Stimulated activated naive CD8-positive, alpha-beta T cell treated with anti-CD3 and anti-CD28 coated beads, Interleukin-15, Interleukin-2, amounts not matched to agents 100 U/mL and 50 U/mL, for 24 hours (primary cell): ENCODE measurements at regions not wholly inside any gene's neighbourhood (a gene's known extent, or its start where the extent isn't known, plus 50 kb on each side); places are given as distances from the start of the nearest gene placed in this dataset.
"Not testable (repeated sequence)": the region's sequence is repeated elsewhere in the genome, so short reads cannot be mapped to it uniquely, and the experiment has no call there.

Source experiments
- ATAC-seq: fragments of 150-1000 bp; cut with Tn5 transposase; one replicate; pipeline ENCODE4 v1.10.0; 2021
- DNase-seq: peaks from one replicate; pipeline ENCODE4 v3.0.0; 2021

DNA sequence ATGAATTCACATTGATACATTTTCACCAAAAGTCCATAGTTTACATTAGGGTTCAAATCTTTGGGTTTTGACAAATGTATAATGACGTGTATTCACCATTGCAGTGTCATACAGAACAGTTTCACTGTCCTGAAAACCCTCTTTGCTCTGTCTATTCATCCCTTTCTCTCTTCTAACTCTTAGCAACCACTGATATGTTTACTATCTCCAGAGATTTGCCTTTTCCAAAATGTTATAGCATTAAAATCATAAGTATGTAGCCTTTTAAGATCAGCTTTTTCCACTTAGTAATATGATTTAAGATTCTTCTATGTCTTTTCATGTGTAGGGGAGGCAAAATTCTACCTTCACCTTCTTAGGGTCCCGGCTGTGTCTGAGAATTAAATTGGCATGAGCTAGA is 203.8 kb downstream of the TPRG1 start:
- no peak for DNase-seq
- ATAC-seq, result no peak

DNA sequence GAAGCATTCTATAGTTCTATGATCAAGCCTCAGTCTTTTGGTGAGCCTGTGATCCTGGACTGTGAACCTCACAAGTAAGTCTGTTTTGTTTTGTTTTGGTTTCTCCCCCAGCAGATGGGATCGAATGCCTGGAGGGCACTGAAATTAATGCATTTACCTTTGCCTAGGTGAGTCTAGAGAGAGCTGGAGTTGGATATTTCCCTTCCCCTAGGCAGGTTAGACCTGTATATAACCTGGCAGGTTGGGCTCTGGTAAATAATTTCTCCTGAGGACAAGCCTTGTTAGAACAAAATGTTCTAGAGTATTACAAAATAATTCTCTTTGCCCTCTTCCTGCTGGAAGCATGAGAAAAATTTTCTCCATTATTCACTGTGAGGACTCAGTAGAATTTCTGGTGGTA is 211.9 kb downstream of the TPRG1 start:
- no peak for ATAC-seq
- DNase-seq, result no peak

DNA sequence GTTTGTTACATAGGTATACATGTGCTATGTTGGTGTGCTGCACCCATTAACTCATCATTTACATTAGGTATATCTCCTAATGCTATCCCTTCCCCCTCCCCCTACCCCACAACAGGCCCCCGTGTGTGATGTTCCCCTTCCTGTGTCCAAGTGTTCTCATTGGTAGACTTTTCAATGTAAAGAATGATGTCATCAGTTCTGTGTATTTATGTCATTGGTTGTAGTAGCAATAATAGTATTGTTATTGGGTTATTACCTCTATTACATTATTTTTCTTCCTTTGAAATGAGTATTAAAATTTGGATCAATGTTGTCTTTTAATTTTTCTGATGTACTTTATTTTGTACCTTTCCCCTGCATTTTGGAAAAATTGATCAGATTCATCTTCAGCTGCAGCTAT is 214.1 kb downstream of the TPRG1 start:
- ATAC-seq, DNase-seq: not testable (repeated sequence)

DNA sequence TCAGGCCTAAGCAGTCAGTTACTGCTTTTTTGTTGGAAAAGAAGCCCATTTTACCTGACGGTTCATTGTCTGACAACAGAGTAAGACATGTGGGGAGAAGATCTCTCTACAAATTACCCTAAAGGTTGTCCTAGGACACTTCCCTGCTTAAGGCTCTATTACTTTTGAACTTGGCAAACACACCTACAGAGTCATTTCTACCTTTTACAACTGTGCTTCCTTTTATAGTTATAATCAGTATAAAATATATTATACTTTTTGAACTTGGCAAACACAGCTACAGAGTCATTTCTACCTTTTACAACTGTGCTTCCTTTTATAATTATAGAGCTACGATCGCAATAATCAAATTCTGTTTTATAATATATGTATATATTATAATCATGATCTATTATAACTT is 215.0 kb downstream of the TPRG1 start:
- DNase-seq (no peak), ATAC-seq (no peak)

DNA sequence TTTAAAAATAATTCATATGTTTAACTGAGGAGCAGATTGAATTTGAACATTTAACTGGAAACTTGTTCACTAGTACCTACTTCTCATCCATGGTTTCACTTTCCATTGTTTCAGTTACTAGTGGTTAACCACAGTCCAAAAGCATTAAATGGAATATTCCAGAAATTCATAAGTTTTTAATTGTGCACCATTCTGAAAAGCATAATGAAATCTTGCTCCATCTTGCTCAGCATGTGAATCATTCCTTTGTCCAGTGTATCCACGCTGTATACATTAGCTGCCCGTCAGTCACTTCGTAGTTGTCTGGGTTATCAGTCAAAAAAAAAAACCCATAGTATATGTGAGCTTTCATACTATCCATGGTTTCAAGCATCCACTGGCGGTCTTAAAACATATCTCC is 217.6 kb downstream of the TPRG1 start:
- no peak for ATAC-seq
- DNase-seq, result no peak

DNA sequence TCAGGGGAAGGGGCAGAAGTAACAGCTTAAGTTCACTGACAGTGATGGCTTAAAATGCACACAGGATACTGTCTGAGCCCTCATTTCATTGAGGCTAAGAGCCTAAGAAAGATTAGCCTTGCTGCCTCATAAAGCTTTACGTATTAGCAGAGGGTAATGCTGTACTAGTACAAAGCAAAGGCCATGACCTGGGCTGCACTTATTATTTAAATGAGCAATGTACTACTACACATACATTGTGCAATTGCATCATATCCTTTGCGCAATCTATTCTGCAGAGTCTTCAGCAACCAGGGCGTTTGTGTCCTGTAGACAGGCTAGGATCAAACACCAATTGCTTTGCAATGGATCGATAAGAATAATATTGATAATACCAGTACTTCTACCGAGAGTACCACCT is 221.8 kb downstream of the TPRG1 start:
- ATAC-seq (no peak), DNase-seq (no peak)

DNA sequence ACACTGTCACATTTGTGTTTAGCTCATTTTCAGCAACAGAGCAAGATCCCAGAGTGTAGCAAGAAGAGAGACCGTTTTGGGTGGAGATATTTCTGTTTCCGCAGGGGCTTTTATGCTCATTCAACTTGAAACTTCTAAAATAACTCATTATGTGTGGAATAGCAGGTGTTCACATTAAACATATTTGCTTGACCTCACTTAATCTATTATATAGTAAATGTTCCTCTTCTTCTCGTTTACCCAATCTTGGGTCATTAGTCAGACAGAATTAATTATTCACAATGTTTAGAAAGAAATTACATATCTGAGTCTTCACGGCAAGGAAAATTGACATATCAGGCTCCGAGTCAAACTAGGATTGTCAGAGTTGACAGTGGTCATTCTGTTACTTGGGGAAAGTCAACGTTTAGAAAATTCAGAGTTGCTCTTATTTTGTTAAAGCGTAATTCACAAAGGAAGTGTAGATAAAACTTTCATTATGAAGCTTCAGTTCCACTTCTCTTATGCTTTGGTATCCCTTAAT is 222.9 kb downstream of the TPRG1 start:
- ATAC-seq (peak; percentile 43), DNase-seq (no peak)

DNA sequence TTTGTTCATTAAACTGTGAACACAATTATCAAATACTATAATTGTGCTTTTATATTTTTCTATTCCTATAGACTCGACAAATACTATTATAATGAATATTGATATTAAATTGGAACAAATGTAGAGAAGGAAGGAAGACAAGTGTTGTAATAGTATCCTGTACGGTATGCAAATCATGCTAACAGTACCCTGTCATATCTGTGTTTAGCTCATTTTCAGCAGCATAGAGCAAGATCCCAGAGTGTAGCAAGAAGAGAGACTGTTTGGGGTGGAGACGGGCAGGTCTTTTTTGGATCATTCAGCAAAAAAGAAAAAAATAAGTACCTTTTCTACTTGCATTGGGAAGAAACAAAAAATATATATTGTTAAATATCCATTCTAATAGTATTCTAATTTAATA is 224.1 kb downstream of the TPRG1 start:
- ATAC-seq, result no peak
- no peak for DNase-seq

DNA sequence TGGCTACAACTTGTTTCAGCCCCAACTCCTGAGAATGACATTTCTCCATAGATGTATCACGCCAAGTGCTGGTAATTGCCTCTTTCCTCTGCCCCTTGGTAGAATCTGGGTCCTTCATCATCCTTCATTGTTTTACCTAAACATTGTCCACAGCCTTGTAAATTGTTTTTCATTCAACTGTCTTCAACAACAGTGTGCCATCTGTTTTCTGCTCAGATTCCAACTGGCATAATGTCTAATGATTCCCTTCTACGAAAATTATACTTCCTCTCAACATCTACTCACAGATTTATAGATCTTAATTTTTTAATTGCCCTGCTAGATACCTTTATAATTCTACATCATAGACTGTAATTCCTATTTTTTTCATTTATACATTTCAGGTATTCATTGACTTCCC is 226.9 kb downstream of the TPRG1 start:
- ATAC-seq (no peak), DNase-seq (no peak)

DNA sequence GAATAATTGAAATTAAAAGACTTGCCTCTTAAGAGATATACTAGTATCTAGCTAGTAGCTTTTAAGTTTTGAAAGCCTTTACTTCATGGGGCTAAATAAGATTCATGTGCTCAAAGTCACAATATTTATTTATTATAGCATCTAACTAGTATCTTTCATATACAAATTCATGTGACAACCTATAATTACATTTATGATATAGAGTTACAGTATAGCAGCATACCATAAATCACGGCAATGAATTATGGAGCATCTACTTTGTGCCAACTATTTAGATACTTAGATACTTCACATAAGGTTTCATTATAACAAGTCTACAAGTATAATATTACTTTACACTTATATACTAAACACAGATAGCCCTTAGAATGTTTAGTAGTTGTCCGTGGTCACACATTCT is 229.4 kb downstream of the TPRG1 start:
- no peak for ATAC-seq
- DNase-seq, result no peak

DNA sequence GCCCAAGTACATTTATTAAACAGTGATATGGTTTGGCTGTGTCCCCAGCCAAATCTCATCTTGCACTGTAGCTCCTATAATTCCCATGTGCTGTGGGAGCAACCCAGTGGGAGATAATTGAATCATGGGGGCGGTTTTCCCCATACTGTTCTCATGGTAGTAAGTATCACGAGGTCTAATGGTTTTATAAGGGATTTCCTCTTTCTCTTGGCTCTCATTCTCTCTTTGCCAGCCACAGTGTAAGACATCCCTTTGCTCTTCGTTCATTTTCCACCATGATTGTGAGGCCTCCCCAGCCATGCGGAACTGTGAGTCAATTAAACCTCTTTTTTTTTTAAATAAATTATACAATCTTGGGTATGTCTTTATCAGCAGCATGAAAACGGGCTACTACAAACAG is 228.0 kb upstream of the TP63 start:
- no peak for DNase-seq
- no peak for ATAC-seq

DNA sequence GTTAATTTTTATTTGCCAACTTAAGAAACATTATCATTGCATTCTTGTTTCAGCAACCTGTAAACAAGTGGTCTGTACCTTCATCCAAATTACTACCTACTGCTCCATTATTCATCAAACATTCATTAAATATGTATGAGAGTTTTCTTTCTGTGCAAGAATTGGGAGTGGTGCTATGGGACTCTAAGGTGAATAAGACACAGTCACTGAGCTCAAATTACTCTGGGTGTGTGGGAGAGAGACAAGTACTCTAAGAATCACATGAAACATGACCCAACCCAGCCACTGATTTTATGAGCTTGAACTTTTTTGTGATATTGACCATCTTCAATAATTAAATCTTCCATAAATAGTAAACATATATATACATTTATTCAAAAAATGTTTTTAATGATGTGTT is 227.2 kb upstream of the TP63 start:
- ATAC-seq (no peak), DNase-seq (no peak)

DNA sequence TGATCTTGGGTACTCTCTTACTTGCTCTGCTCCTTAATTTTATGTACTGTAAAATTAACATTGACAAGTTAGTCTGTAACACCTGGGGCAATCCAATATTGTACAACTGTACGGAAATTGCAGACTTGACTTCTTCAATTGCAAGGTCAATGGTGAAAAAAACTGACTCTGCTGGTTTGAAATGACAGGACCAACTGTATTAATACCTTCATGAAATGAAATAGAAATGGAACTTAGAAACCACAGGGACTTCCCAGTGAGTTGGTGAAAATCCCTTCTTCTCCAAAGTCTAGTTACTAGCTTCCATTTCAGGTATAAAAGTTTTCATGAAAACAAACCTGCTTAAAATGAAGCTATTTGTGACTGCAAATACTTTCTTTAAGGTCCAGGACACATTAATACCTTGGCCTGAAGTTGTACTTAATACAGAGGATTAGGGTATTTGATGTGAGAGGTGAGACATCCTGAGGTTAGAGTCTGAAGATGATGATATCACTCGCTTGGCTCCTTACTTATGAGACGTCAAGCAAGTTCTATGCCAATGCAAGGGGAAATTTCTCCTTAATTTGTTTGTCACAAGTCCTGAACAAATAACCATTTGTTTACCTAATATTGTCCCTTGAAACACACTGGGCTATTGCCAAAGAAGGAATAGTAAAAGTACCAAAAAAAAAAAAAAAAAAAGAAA is 226.2 kb upstream of the TP63 start:
- DNase-seq, result no peak
- no peak for ATAC-seq

DNA sequence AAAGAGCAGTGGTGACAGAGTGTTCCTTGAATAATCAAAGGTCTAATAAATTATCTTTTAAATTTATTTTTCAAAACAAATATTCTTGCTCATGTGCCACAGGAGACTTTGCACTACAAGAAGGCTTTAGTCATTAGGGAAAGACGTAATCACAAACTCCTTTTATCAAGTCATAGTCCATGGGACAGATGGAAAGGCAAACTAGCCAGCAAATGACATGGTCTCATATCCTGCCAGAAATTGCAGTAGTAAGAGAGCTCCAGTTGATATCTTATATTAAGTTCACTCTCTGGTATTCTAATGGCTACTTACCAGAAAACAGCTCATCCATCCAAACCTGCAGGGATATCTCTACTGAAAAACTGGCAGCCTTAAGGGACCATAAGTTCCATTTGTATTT is 225.0 kb upstream of the TP63 start:
- ATAC-seq (no peak), DNase-seq (no peak)

DNA sequence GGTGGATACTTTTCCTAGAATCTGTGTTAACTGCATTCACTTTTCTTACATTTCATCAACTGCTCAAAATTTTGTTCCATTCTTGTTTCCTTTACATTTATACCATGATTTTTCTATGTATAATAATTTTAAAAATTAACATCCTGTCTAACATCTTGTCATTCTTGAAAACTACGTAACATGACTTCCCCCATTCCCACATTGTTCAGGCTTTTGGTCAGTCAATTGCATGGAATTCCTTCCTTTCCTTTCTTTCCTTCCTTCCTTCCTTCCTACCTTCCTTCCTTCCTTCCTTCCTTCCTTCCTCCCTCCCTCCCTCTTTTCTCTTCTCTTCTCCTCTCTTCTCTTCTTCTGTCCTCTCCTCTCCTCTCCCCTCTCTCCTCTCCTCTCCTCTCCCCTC is 220.7 kb upstream of the TP63 start:
- no peak for DNase-seq
- ATAC-seq, result no peak

DNA sequence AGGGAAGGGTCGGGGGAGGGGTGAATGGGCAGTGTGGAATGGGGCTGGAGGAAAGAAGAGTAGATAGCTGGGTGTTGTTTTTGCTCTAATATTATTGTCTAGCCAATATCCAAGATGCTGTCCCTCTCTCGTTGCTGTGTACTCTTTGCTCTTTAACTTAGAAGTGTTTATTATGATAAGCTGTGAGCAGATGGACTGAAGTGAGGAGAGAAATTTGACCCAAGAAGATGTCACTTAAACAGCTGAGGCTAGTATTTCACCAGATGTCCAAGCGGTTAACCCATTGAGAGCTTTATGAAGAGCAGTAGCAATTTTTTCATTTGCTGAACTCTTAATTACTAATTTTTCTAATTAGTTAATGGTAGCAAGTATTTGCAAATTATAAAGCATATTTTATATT is 212.2 kb upstream of the TP63 start:
- DNase-seq, result no peak
- ATAC-seq, result no peak

DNA sequence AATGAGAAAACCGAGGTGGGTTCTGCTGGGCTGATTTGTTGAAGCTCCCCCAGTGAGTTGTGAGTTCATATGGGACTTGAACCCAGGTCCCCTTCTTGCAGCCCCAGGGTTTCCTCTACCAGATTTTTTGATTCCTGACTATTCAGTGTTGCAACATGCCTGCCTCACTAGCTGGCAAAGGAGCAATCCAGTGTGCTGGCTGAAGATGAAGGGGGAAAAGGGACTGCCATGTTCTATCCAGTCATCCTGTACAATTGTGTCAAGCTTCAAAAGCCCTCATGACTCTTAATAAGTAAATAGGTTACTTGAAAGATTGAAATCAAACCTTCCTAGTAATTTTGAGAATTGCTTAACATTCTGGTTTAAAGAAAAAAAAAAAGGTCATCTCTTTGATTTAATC is 211.5 kb upstream of the TP63 start:
- DNase-seq, result no peak
- ATAC-seq, result no peak

DNA sequence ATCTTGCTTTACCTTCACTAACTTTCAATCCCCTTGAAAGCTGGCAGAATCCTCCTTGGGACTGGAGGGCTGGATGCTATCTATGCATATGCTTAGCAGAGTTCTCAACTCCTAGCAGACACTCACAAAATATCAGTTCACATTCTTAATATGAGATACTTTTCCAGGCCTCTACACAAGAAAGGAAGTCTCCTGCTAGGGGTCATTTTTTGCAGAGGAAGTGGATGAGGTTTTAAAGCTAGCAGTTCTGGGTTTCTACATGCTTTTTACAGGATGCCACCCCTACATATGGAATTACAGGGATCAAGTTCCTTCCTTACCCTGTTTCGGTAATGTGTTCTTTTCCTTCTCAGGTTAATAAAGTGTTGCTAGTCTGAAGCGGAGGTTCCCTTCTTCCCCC is 206.3 kb upstream of the TP63 start:
- ATAC-seq (no peak), DNase-seq (no peak)

DNA sequence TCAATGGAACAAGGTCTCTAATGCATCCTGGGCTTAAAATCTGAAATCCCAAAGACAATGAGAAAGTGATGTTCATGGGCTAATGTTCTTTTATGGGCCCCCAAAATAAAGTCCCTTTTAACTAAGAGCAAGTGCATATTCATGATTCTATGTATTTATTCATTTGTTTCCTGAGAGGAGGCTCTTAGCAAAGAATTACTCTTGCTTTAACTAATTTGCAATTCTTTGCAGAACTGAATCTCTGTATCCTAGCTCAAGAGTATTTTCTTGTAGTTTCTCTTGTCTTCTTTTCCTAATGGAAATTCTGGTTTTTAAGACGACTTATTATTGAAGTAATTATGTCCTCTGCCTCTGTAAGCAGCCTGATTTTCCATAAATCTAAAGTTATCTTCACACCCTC is 202.2 kb upstream of the TP63 start:
- DNase-seq (no peak), ATAC-seq (no peak)

DNA sequence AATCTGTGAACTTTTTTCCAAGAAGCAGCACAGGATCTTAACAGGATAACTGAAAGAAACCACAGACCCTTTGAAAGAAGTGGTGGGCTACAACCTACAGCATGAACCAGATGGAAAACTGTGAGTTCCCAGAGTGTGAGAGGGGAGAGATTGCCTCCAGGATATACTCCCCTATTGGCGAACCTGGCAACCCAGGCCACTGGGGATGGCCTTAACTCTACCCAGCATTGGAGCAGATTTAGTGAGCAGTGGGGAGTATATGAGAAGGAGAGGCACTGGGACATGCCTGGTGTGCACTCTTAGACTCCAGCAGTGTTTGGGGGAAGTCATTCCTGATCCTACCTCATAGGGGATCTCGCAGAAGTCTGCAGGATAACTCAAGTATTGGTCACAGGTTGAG is 201.0 kb upstream of the TP63 start:
- DNase-seq (no peak), ATAC-seq (no peak)

DNA sequence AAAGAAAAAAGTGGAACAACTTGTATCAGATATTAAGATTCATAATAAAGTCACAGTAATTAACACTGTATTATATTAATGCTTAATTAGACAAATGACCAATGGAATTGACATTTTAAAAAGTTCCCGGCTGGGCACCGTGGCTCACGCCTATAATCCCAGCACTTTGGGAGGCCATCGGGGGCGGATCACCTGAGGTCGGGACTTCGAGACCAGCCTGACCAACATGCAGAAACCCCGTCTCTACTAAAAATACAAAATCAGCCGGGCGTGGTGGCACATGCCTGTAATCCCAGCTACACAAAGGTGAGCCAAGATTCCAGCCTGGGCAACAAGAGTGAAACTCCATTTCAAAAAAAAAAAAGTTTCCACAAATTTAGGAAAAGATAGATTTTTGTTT is 188.9 kb upstream of the TP63 start:
- ATAC-seq, DNase-seq: not testable (repeated sequence)

DNA sequence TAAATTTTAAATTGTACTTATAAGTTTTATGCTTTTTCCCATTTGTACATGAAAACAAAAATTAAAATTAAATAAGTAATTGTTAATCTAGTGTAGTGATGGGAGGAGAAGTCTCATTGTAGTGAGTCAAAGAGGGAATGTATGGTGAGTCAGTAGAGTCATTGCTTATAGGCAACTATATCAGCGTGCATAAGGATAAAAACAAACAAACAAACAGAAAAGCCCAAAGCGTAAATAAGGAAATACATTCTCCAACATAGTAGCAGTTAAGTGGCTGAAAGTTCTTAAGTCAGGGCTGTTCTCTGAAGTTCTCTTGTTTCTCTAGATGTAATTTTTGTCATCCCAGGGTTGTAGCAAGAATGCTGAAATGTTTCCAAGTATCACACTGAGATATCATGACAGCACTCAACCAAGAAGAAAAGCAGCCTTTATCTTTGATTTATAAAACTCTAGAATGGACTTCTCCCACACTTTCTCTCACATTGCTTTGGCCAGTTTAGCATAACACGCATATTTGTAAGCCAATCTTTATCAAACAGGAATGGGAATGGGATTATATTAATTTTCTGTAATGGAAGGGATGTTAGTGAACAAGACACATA is 184.1 kb upstream of the TP63 start:
- DNase-seq, result no peak
- ATAC-seq, result no peak

DNA sequence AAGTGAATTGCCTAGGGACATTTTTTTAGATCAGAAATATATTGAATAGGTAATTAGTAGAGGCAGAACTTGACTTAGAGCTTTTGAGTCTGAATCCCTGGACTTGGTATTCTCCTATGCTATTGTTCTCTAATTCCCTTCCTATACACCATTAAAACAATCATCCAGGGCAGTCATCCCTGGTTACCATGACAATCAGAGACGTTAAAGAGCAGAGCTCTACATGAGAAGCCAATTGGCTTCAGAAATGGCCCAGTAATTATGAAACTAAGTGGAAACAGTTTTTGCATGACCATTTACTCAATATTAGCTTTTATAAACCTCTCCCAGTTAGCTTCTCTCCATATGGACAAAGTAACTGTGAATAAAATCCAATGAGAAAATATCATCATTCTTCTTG is 182.1 kb upstream of the TP63 start:
- no peak for DNase-seq
- no peak for ATAC-seq

DNA sequence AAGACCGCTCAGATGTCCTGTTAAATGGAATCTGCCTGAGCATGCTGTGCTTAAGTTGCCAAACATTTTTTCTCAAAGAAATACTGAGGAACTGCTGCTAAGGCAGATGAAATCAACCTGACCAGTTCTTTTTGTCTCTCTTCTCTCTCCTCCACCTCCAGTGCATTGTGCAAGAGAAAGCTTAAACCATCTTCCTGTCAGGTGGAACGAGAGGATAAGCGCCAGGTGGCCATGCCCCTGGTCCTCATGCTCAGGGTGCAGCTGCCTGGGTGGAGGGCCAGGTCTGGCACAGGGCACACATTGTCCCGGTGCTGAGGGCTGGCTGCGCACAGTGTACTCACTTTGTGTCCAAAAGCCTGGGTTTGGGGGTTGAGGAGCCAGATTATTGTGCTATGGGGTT is 176.2 kb upstream of the TP63 start:
- DNase-seq (no peak), ATAC-seq (no peak)
